ENCODE measurements at regions not wholly inside any gene's neighbourhood (a gene's known extent, or its start where the extent isn't known, plus 50 kb on each side); places are given as distances from the start of the nearest gene placed in this dataset.

- DNase-seq (ENCODE audit: insufficient read length, low spot score, missing footprints): peak; percentile 63
- H3K4me3 ChIP-seq (ENCODE audit: insufficient read depth, low read length): no peak overlapping the region
- no peaks in the 10 kb centered on the region for H3K36me3 ChIP-seq (ENCODE audit: insufficient read depth, low read length)
- peak overlapping the region; percentile 31 for H3K27ac ChIP-seq (ENCODE audit: low read depth, low read length)
- no peak for TF ChIP-seq CTCF (IDR thresholded peaks at IDR 0.05; ENCODE audit: extremely low read depth, low read depth, low read length)
- no peaks in the 10 kb centered on the region for H3K9me3 ChIP-seq (ENCODE audit: low read depth, low read length)
- H2AFZ ChIP-seq (ENCODE audit: low read length): no peak overlapping the region
- H4K20me1 ChIP-seq (ENCODE audit: insufficient read depth, low read length): no peaks in the 10 kb centered on the region
- H3K4me2 ChIP-seq (ENCODE audit: insufficient read depth, low read length): no peak overlapping the region
- H3K27me3 ChIP-seq (ENCODE audit: insufficient read depth, low read length): peaks cover 3% of the 10 kb centered on the region
- H3K79me2 ChIP-seq (ENCODE audit: insufficient read depth, low read length): no peaks in the 10 kb centered on the region
- peaks cover 4% of the 10 kb centered on the region for H3K4me1 ChIP-seq (ENCODE audit: insufficient read depth, low read length)
Measured at GRCh38 chr5:56637321-56637920, 177.9 kb upstream of the MAP3K1 start.

DNA sequence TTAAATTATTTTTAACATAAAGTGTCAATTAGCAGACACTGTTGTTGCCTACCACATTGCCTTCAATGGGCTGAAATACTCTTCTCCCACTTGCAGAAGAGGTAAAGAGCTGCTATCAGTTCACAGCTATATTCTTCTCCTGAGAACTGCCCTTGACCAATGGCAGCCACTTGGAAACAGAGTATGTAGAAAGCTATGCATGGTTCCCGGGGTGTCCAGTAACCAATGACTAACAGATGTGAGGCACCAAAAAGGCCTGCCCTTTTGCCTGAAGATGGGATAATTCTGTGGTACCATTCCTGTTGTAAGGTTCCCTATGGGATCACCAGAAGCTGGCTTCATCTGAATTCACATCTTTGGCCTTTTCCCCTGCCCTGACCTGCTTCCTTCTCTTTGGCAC lies 181.4 kb upstream of the MAP3K1 start:
- Histone ChIP-seq H3K36me3 (ENCODE audit: insufficient read depth, low read length) (no peaks in the 10 kb centered on the region), H3K4me3 (ENCODE audit: insufficient read depth, low read length) (no peak overlapping the region), H4K20me1 (ENCODE audit: insufficient read depth, low read length) (no peaks in the 10 kb centered on the region), H3K4me2 (ENCODE audit: insufficient read depth, low read length) (no peak overlapping the region), H2AFZ (ENCODE audit: low read length) (no peak overlapping the region), H3K27ac (ENCODE audit: low read depth, low read length) (no peak overlapping the region), H3K4me1 (ENCODE audit: insufficient read depth, low read length) (peaks cover 4% of the 10 kb centered on the region), H3K9me3 (ENCODE audit: low read depth, low read length) (no peaks in the 10 kb centered on the region), H3K27me3 (ENCODE audit: insufficient read depth, low read length) (peaks cover 3% of the 10 kb centered on the region), H3K79me2 (ENCODE audit: insufficient read depth, low read length) (no peaks in the 10 kb centered on the region)
- TF ChIP-seq CTCF (IDR thresholded peaks at IDR 0.05; ENCODE audit: extremely low read depth, low read depth, low read length): no peak
- DNase-seq (ENCODE audit: insufficient read length, low spot score, missing footprints): no peak

DNA sequence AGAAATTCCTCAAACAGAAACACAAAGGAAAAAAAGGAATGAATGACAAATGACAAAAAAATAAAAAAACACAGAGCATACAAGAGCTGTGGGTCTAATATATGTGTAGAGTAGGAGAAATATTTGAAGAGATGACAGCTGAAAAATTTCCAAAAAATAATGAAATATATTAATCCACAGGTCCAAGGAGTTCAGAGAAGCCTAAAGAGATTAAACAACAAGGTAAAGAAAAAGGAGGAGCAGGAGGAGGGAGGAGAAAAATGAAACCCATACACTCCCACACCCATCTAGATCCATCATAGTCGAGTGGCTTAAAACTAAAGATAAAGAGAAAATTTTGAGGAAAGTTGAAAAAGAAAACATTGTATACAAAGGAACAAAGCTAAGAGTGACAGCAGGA lies 182.4 kb upstream of the MAP3K1 start:
- no peak overlapping the region for H3K4me3 ChIP-seq (ENCODE audit: insufficient read depth, low read length)
- no peak overlapping the region for H2AFZ ChIP-seq (ENCODE audit: low read length)
- H3K27ac ChIP-seq (ENCODE audit: low read depth, low read length): no peak overlapping the region
- no peaks in the 10 kb centered on the region for H4K20me1 ChIP-seq (ENCODE audit: insufficient read depth, low read length)
- H3K4me2 ChIP-seq (ENCODE audit: insufficient read depth, low read length): no peak overlapping the region
- no peak for TF ChIP-seq CTCF (IDR thresholded peaks at IDR 0.05; ENCODE audit: extremely low read depth, low read depth, low read length)
- H3K9me3 ChIP-seq (ENCODE audit: low read depth, low read length): no peaks in the 10 kb centered on the region
- no peaks in the 10 kb centered on the region for H3K36me3 ChIP-seq (ENCODE audit: insufficient read depth, low read length)
- no peak for DNase-seq (ENCODE audit: insufficient read length, low spot score, missing footprints)
- H3K27me3 ChIP-seq (ENCODE audit: insufficient read depth, low read length): no peaks in the 10 kb centered on the region
- H3K79me2 ChIP-seq (ENCODE audit: insufficient read depth, low read length): no peaks in the 10 kb centered on the region
- peaks cover 4% of the 10 kb centered on the region for H3K4me1 ChIP-seq (ENCODE audit: insufficient read depth, low read length)

DNA sequence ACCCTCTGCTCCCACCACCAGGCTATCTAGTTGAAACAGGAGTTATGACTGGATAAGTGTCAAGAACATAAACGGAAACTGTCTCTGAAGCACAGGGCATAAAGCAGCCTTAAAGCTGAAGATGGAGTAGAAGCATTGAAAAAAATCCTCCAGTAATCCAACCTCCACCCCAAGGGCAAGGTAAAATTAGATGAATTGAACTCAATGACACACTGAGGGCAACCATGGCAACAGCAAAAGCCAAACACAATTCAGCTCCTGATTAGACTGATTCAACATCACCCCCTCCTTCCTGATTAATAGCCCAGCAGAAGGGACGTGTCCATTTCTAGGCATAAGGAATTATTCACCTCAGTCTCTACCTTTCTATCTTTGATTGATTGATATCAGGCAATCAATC lies 183.2 kb upstream of the MAP3K1 start:
- DNase-seq (ENCODE audit: insufficient read length, low spot score, missing footprints): no peak
- no peak overlapping the region for H3K4me2 ChIP-seq (ENCODE audit: insufficient read depth, low read length)
- no peak overlapping the region for H3K27ac ChIP-seq (ENCODE audit: low read depth, low read length)
- no peaks in the 10 kb centered on the region for H3K27me3 ChIP-seq (ENCODE audit: insufficient read depth, low read length)
- TF ChIP-seq CTCF (IDR thresholded peaks at IDR 0.05; ENCODE audit: extremely low read depth, low read depth, low read length): no peak
- no peaks in the 10 kb centered on the region for H3K79me2 ChIP-seq (ENCODE audit: insufficient read depth, low read length)
- peaks cover 2% of the 10 kb centered on the region for H3K9me3 ChIP-seq (ENCODE audit: low read depth, low read length)
- no peak overlapping the region for H2AFZ ChIP-seq (ENCODE audit: low read length)
- H3K4me1 ChIP-seq (ENCODE audit: insufficient read depth, low read length): no peaks in the 10 kb centered on the region
- no peaks in the 10 kb centered on the region for H4K20me1 ChIP-seq (ENCODE audit: insufficient read depth, low read length)
- H3K4me3 ChIP-seq (ENCODE audit: insufficient read depth, low read length): no peak overlapping the region
- no peaks in the 10 kb centered on the region for H3K36me3 ChIP-seq (ENCODE audit: insufficient read depth, low read length)

All from osteoblast (primary cell).